Heart left ventricle (tissue), 13 donors: ENCODE measurements at regions not wholly inside any gene's neighbourhood (a gene's known extent, or its start where the extent isn't known, plus 50 kb on each side); places are given as distances from the start of the nearest gene placed in this dataset.

Experiments used
- CTCF ChIP-seq, 12 donors: fragments of 200-600 bp; sonication (generic) in 4 of 12; IDR thresholded peaks; one replicate each; pipeline versions ENCODE4 v1.5.0 to v1.8.0; 2018 to 2022; ENCODE audit warnings: antibody characterized with exemption in 12 of 12, mild to moderate bottlenecking in 5 of 12
- POLR2A ChIP-seq, 2 donors: fragments of 450-650 bp; IDR thresholded peaks; one replicate each; pipeline ENCODE4 v1.6.1; 2017; ENCODE audit warnings: antibody characterized with exemption in 2 of 2, mild to moderate bottlenecking in 2 of 2, moderate library complexity in 2 of 2
- donor health status: ischemic (EF 13 %, LVEDD 7.1; RV severe dilation, severe dysfunction).
- donor health status: DM: no; HTN: yes; CAD: no.
- donor health status: DM: no; HTN: no; CAD: no.
- donor health status: ischemic (EF 25% LVEDD 6.9; RV normal size, moderate dysfunction).
- donor health status: ischemic (EF 25% LVEDD 5.7; RV mildly dilated, moderate dysfunction).
- donor health status: ischemic (EF 35%, LVEDD 5.7; RV mildly dilated, moderate dysfunction).
- donor health status: nonischemic (EF 11% LVEDD 7.7; RV severe dilation, severe dysfunction).
- donor health status: DM: yes; HTN: yes; CAD: no.
- donor health status: PGD.
- donor health status: ischemic (EF 29% LVEDD 5.4; RV normal size, mild dysfunction).
- donor health status: nonischemic (EF 23%, LVEDD 6.1; RV moderate dilation, normal function).

- TF ChIP-seq CTCF (IDR thresholded peaks at IDR 0.05) = no peak
- TF ChIP-seq POLR2A (IDR thresholded peaks at IDR 0.05) = no peak
Observed at GRCh38 chr6:113620386-113620785, 236.8 kb upstream of the MARCKS start.
